ENCODE measurements at regions not wholly inside any gene's neighbourhood (a gene's known extent, or its start where the extent isn't known, plus 50 kb on each side); places are given as distances from the start of the nearest gene placed in this dataset.
A peak's percentile ranks its signal among the peaks of the same experiment; 100 is the strongest.

GRCh38 chr3:106577241-106577640 is 708.4 kb upstream of the CBLB start:
- H3K4me3 Mint-ChIP-seq, result no peak overlapping the region
- H3K27me3 Mint-ChIP-seq (ENCODE audit: low read depth), result no peaks in the 10 kb centered on the region
- TF ChIP-seq CTCF (IDR thresholded peaks at IDR 0.05; ENCODE audit: unreplicated experiment in 3 of 3), result no peak
- no peaks in the 10 kb centered on the region for H3K4me1 Mint-ChIP-seq
- H3K27ac Mint-ChIP-seq, result no peak overlapping the region
- no peaks in the 10 kb centered on the region for H3K9me3 Mint-ChIP-seq
- H3K36me3 Mint-ChIP-seq (ENCODE audit: low read depth), result no peaks in the 10 kb centered on the region

GRCh38 chr3:106578911-106579310 is 710.1 kb upstream of the CBLB start:
- Mint-ChIP-seq H3K36me3 (ENCODE audit: low read depth) (no peaks in the 10 kb centered on the region), H3K4me1 (peaks cover under 1% of the 10 kb centered on the region), H3K27me3 (ENCODE audit: low read depth) (no peaks in the 10 kb centered on the region), H3K27ac (no peak overlapping the region), H3K9me3 (no peaks in the 10 kb centered on the region), H3K4me3 (no peak overlapping the region)
- TF ChIP-seq CTCF (IDR thresholded peaks at IDR 0.05; ENCODE audit: unreplicated experiment in 3 of 3), result no peak

- Mint-ChIP-seq H3K27me3 (ENCODE audit: low read depth) (no peaks in the 10 kb centered on the region), H3K9me3 (no peaks in the 10 kb centered on the region), H3K4me1 (peaks cover 7% of the 10 kb centered on the region), H3K36me3 (ENCODE audit: low read depth) (no peaks in the 10 kb centered on the region), H3K4me3 (no peak overlapping the region), H3K27ac (peak overlapping the region in 1 of 3 experiments; percentile 86)
- no peak for TF ChIP-seq CTCF (IDR thresholded peaks at IDR 0.05; ENCODE audit: unreplicated experiment in 3 of 3)
These were observed 713.3 kb upstream of the CBLB start for GRCh38 chr3:106582151-106582550.

- Mint-ChIP-seq H3K9me3 (no peaks in the 10 kb centered on the region), H3K4me1 (peaks cover 21% of the 10 kb centered on the region), H3K4me3 (no peak overlapping the region), H3K27ac (no peak overlapping the region), H3K27me3 (ENCODE audit: low read depth) (no peaks in the 10 kb centered on the region), H3K36me3 (ENCODE audit: low read depth) (no peaks in the 10 kb centered on the region)
- TF ChIP-seq CTCF (IDR thresholded peaks at IDR 0.05; ENCODE audit: unreplicated experiment in 3 of 3), result no peak
These were observed 718.7 kb upstream of the CBLB start for GRCh38 chr3:106587551-106587950.

- no peaks in the 10 kb centered on the region for H3K27me3 Mint-ChIP-seq (ENCODE audit: low read depth)
- H3K4me1 Mint-ChIP-seq, result peaks cover 21% of the 10 kb centered on the region
- no peak overlapping the region for H3K27ac Mint-ChIP-seq
- peaks cover 3% of the 10 kb centered on the region for H3K9me3 Mint-ChIP-seq
- no peak overlapping the region for H3K4me3 Mint-ChIP-seq
- no peak for TF ChIP-seq CTCF (IDR thresholded peaks at IDR 0.05; ENCODE audit: unreplicated experiment in 3 of 3)
- no peaks in the 10 kb centered on the region for H3K36me3 Mint-ChIP-seq (ENCODE audit: low read depth)
These were observed 719.9 kb upstream of the CBLB start for GRCh38 chr3:106588739-106589138.

GRCh38 chr3:106589311-106589942 is 720.6 kb upstream of the CBLB start:
- H3K36me3 Mint-ChIP-seq (ENCODE audit: low read depth), result no peaks in the 10 kb centered on the region
- H3K9me3 Mint-ChIP-seq, result peaks cover 3% of the 10 kb centered on the region
- peak overlapping the region; percentile 34 to 63 (median 62) for H3K27ac Mint-ChIP-seq
- TF ChIP-seq CTCF (IDR thresholded peaks at IDR 0.05; ENCODE audit: unreplicated experiment in 3 of 3), result no peak
- peaks cover 16% of the 10 kb centered on the region for H3K4me1 Mint-ChIP-seq
- H3K4me3 Mint-ChIP-seq, result no peak overlapping the region
- H3K27me3 Mint-ChIP-seq (ENCODE audit: low read depth), result no peaks in the 10 kb centered on the region
